Sigmoid colon (tissue), 4 donors: ENCODE measurements at regions not wholly inside any gene's neighbourhood (a gene's known extent, or its start where the extent isn't known, plus 50 kb on each side); places are given as distances from the start of the nearest gene placed in this dataset.

Experiments used
- POLR2AphosphoS5 ChIP-seq, 4 donors: sonication (generic); formaldehyde crosslinking; IDR thresholded peaks; one replicate each; pipeline ENCODE4 v1.6.1; 2017; ENCODE audit warnings: antibody characterized with exemption in 4 of 4
- TF ChIP-seq, protein P1 (sequence below), 4 experiments: fragments of 450-650 bp in 3 of 4; fragments of 200-600 bp in 1 of 4; IDR thresholded peaks; one replicate each; pipeline ENCODE4 v1.5.1; 2016 to 2019; ENCODE audit warnings: antibody characterized with exemption in 4 of 4, mild to moderate bottlenecking in 3 of 4, moderate library complexity in 2 of 4

GRCh38 chr5:57834829-57835608 is 352.4 kb upstream of the ACTBL2 start:
- TF ChIP-seq, protein P1, sequence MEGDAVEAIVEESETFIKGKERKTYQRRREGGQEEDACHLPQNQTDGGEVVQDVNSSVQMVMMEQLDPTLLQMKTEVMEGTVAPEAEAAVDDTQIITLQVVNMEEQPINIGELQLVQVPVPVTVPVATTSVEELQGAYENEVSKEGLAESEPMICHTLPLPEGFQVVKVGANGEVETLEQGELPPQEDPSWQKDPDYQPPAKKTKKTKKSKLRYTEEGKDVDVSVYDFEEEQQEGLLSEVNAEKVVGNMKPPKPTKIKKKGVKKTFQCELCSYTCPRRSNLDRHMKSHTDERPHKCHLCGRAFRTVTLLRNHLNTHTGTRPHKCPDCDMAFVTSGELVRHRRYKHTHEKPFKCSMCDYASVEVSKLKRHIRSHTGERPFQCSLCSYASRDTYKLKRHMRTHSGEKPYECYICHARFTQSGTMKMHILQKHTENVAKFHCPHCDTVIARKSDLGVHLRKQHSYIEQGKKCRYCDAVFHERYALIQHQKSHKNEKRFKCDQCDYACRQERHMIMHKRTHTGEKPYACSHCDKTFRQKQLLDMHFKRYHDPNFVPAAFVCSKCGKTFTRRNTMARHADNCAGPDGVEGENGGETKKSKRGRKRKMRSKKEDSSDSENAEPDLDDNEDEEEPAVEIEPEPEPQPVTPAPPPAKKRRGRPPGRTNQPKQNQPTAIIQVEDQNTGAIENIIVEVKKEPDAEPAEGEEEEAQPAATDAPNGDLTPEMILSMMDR (IDR thresholded peaks at IDR 0.05) = no peak
- TF ChIP-seq POLR2AphosphoS5 (IDR thresholded peaks at IDR 0.05) = no peak
